Amniotic epithelial cell (primary cell): ENCODE measurements at regions not wholly inside any gene's neighbourhood (a gene's known extent, or its start where the extent isn't known, plus 50 kb on each side); places are given as distances from the start of the nearest gene placed in this dataset.
"Not testable (repeated sequence)": the region's sequence is repeated elsewhere in the genome, so short reads cannot be mapped to it uniquely, and the experiment has no call there.

Experiments
- DNase-seq: peaks from one replicate; pipeline ENCODE4 v3.0.0-alpha.2; 2010; ENCODE audit warnings: low read depth

GRCh38 chr12:18849080-18849479 lies 111.2 kb downstream of the CAPZA3 start:
- peak; percentile 22 for DNase-seq

GRCh38 chr12:18849761-18850160 lies 111.8 kb downstream of the CAPZA3 start:
- DNase-seq: no peak

DNA sequence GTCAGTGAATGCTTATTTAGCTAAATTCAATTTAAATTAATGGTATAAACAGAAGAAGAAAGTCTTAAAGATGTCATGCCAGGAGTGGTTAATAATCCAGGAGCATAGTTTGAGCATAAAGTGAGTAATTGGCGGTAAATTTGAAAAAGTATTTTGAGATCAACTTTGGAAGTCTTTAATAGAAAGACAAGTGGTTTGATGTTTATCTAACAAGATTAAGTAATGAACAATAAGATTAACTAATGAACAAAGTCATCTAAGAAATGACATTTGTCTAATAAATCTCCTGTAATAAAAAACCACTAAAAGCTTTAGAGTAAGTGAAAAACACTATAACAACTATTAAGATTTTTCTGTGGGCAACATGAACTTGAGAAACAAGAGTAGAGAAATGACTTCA lies 112.8 kb downstream of the CAPZA3 start:
- DNase-seq: no peak

DNA sequence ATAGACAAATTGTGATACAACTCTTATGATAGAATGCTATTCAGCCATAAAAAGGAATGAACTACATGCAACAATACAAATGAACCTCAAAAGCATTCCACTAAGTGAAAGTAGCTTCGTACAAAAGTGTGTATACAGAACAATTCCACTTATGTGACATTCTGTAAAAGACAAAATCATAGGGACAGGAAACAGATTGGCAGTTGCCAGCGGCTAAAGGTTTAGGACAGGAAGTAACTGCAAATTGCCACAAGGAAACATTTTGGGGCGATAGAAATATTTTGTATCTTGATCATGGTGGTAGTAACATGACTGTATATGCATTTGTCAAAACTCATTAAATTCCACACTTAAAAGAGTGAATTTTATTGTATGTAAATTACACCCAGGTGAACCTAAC lies 113.4 kb downstream of the CAPZA3 start:
- DNase-seq: no peak

DNA sequence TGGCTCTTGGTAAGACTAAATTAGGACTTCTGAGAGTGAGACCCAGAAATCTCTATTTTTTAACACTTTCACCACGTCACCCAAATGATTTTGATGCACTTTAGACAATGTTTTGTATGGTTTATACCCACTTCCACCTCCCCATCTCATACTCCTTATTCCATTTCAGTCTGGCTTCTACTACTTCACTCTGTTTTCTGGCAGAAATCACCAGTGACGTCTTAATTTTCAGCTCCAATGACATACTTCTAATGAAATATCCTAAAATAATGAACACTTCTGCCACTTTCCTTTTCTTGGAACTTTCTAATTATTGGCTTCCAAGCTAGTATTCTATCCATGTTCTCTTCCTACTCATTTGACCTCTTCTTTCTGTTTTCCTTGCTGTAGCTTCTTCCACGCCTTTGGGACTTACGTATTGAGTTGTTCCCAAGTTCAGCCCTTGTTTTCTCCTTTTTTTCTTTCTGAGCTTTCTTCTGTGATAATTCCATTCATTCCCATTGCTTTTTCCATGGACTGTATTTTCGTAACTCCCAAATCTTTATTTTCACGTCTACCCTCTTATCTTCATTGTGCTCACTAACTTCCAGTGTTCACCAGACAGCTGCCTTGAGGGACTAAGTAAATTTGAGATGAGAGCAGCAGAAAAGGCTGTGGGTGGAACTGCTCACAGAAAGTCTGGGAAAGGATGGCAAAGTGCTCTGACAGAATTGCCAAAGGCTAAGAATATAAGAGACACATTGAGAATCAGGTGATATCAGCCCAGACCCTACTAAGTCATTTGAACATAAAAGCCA lies 115.8 kb downstream of the CAPZA3 start:
- DNase-seq: no peak

- no peak for DNase-seq
These were observed 119.7 kb downstream of the CAPZA3 start for GRCh38 chr12:18857656-18858055.

GRCh38 chr12:18859400-18859799 lies 121.5 kb downstream of the CAPZA3 start:
- DNase-seq: no peak

- peak; percentile 39 for DNase-seq
These were observed 123.5 kb downstream of the CAPZA3 start for GRCh38 chr12:18861287-18861858.

DNA sequence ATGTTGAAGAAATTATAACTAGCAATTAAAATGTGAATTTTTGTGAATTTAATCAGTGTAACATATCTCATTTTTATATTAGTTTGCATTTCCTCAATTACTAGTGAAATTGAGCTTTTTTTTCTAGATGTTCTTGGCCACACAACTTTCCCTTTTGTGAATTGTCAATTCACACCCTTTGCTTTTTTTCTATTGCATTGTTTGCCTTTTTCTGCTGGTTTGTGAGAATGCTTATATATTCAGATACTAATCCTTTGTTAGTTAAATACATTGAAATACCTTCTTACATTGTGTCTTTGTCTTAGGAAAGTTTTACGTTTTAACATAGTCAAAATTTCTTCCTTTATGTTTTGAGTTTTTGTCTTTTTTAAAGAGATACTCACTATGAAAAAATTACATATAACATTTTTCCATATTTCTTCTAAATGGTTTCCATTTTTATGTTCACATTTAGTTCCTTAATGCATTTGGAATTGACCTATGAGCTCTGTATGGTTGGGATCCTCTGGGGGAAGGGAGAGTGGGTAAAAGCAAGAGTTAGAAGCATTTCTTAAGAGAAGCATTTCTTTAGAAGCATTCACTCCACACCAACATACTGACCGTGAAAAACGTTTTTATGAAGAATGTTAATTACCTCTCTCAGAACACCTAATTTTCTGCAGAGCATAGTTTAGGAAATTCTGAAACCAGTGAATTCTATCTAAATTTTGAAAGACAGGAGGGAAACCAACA lies 126.0 kb downstream of the CAPZA3 start:
- no peak for DNase-seq

- DNase-seq: peak; percentile 54
These were observed 127.1 kb downstream of the CAPZA3 start for GRCh38 chr12:18864900-18865561.

GRCh38 chr12:18868717-18869116 lies 130.8 kb downstream of the CAPZA3 start:
- DNase-seq: peak; percentile 11

DNA sequence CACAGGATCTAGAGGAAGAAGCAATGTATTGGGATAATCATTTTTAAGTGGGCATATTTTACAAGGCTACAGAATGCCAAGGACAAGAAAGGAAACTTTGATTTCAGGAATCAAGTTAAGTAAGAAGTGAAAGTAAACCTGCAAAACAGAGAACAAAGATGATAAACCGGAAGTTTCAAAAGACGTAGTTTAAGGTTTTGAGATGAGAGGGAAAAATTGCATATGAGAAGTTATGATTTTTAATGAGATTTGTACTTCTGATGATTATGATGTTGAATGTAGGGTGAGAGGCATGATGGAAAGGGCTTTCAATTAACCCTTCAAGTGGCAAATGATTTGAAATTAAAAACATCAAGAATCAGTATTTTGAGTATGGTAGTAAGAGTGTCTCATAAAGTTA lies 134.9 kb downstream of the CAPZA3 start:
- no peak for DNase-seq

- no peak for DNase-seq
These were observed 140.8 kb downstream of the CAPZA3 start for GRCh38 chr12:18878676-18879180.

- no peak for DNase-seq
These were observed 144.8 kb downstream of the CAPZA3 start for GRCh38 chr12:18882690-18883089.

DNA sequence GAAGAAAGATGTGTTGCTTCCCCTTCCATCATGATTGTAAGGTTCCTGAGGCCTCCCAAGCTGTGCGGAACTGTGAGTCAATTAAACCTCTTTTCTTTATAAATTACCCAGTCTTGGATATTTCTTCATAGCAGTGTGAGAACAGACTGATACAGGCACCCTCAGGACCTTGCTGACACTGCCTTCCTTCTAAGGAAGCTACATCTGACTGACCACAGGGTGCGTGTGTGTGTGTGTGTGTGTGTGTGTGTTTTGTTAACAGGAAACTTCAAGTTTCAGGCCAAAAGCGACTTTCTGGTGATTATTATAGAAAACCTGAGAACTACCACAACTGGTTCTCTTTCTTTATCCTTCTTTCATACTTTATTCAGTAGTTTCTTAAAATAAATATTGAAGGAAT lies 149.0 kb downstream of the CAPZA3 start:
- DNase-seq: peak; percentile 28

DNA sequence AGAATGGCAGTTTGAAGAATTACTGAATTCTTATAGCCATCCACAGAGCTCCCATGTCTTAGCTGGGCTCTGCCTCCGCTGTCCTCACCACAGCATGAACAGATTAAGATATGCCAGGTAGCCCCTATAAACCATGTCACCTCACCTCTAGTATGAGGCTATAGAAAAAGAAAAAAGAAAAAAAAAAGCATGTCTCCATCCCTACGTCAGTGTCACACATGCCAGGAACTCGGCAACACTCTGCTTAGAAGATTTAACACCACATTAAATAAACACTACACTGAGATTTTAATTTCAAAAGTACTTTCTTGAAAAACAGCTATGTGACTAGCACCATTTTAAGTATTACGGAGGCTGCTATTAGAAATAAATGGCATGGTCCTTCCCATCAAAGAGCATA lies 149.4 kb downstream of the CAPZA3 start:
- DNase-seq: no peak

GRCh38 chr12:18888047-18888446 lies 150.1 kb downstream of the CAPZA3 start:
- peak; percentile 11 for DNase-seq

- DNase-seq: not testable (repeated sequence)
These were observed 152.7 kb downstream of the CAPZA3 start for GRCh38 chr12:18890621-18891020.

GRCh38 chr12:18895540-18895939 lies 157.6 kb downstream of the CAPZA3 start:
- no peak for DNase-seq

DNA sequence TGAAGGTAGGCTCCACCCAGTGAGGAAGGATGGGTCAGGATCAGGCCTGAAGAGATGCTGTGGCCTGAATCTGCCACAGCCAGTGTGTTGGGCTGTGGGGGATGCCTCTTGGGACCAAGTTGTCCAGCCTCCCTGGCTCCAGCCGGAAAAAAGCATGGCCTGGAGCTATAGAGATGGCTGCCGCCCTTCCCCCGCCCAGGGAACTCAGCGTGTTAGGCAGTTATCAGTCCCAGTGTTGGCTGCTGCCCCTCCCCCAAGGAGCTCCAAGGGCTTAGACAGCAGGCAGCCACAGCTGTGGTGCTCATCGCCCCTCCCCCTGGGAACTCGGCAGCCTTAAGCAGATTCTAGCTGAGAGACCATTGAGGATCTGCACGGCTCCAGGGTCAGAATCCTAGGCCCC lies 158.0 kb downstream of the CAPZA3 start:
- peak; percentile 13 for DNase-seq

DNA sequence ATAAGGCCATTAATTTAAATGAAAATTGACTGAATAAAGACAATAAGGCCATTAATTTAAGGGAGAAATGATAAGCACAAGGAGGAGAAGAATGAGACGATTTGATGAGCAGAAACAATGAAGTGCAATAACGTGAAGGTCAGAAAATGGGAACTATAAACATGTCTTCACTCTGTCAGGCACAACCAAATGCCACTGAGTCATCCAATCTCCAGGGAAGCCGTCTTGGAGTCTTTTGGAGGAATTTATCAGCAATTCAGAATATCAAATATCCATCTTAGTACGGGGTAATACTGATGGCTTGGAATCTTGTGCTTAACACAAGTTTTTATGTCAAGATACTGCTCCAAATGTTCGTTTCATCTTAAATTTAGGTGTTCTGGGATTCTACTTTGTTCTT lies 159.9 kb downstream of the CAPZA3 start:
- no peak for DNase-seq

- no peak for DNase-seq
These were observed 160.6 kb downstream of the CAPZA3 start for GRCh38 chr12:18898470-18898869.
